ENCODE measurements at regions not wholly inside any gene's neighbourhood (a gene's known extent, or its start where the extent isn't known, plus 50 kb on each side); places are given as distances from the start of the nearest gene placed in this dataset.
"Not testable (repeated sequence)": the region's sequence is repeated elsewhere in the genome, so short reads cannot be mapped to it uniquely, and the experiment has no call there.

- FAIRE-seq = no peak
- Histone ChIP-seq H3K27ac (ENCODE audit: low read depth in 2 of 2, low read length in 2 of 2) (no peak overlapping the region), H3K4me1 (ENCODE audit: control insufficient read depth in 2 of 3, insufficient read depth in 2 of 3, low read depth in 1 of 3, low read length in 3 of 3) (no peaks in the 10 kb centered on the region), H3K4me3 (ENCODE audit: low read length in 3 of 3) (no peak overlapping the region), H3K9ac (ENCODE audit: low read length in 3 of 3) (no peak overlapping the region), H3K9me3 (ENCODE audit: control insufficient read depth in 2 of 3, insufficient read depth in 1 of 3, low read length in 3 of 3) (no peaks in the 10 kb centered on the region), H3K27me3 (ENCODE audit: control insufficient read depth, insufficient read depth, low read length) (no peaks in the 10 kb centered on the region), H3K36me3 (ENCODE audit: control insufficient read depth in 2 of 3, insufficient read depth in 3 of 3, low read length in 3 of 3) (no peaks in the 10 kb centered on the region)
- DNase-seq = no peak
- no peak for TF ChIP-seq CTCF (IDR thresholded peaks at IDR 0.05; ENCODE audit: borderline replicate concordance, extremely low read depth, insufficient read depth)
- intact Hi-C loops (cut with DNase I) = no loop called here
Observed at GRCh38 chr9:106102821-106103220, 408.5 kb downstream of the TMEM38B start.

GRCh38 chr9:106104887-106105286, 410.5 kb downstream of the TMEM38B start:
- Histone ChIP-seq H3K36me3 (ENCODE audit: control insufficient read depth in 2 of 3, insufficient read depth in 3 of 3, low read length in 3 of 3) (no peaks in the 10 kb centered on the region), H3K9me3 (ENCODE audit: control insufficient read depth in 2 of 3, insufficient read depth in 1 of 3, low read length in 3 of 3) (no peaks in the 10 kb centered on the region), H3K9ac (ENCODE audit: low read length in 3 of 3) (no peak overlapping the region), H3K27ac (ENCODE audit: low read depth in 2 of 2, low read length in 2 of 2) (no peak overlapping the region), H3K4me1 (ENCODE audit: control insufficient read depth in 2 of 3, insufficient read depth in 2 of 3, low read depth in 1 of 3, low read length in 3 of 3) (no peaks in the 10 kb centered on the region), H3K27me3 (ENCODE audit: control insufficient read depth, insufficient read depth, low read length) (no peaks in the 10 kb centered on the region), H3K4me3 (ENCODE audit: low read length in 3 of 3) (no peak overlapping the region)
- FAIRE-seq (no peak), DNase-seq (peak in 1 of 5 donors; percentile 15)
- no peak for TF ChIP-seq CTCF (IDR thresholded peaks at IDR 0.05; ENCODE audit: borderline replicate concordance, extremely low read depth, insufficient read depth)
- intact Hi-C loops (cut with DNase I) = no loop called here

GRCh38 chr9:106106396-106106795, 412.1 kb downstream of the TMEM38B start:
- Histone ChIP-seq H3K36me3 (ENCODE audit: control insufficient read depth in 2 of 3, insufficient read depth in 3 of 3, low read length in 3 of 3) (no peaks in the 10 kb centered on the region), H3K9me3 (ENCODE audit: control insufficient read depth in 2 of 3, insufficient read depth in 1 of 3, low read length in 3 of 3) (no peaks in the 10 kb centered on the region), H3K9ac (ENCODE audit: low read length in 3 of 3) (no peak overlapping the region), H3K27ac (ENCODE audit: low read depth in 2 of 2, low read length in 2 of 2) (no peak overlapping the region), H3K27me3 (ENCODE audit: control insufficient read depth, insufficient read depth, low read length) (no peaks in the 10 kb centered on the region), H3K4me1 (ENCODE audit: control insufficient read depth in 2 of 3, insufficient read depth in 2 of 3, low read depth in 1 of 3, low read length in 3 of 3) (no peaks in the 10 kb centered on the region), H3K4me3 (ENCODE audit: low read length in 3 of 3) (no peak overlapping the region)
- TF ChIP-seq CTCF (IDR thresholded peaks at IDR 0.05; ENCODE audit: borderline replicate concordance, extremely low read depth, insufficient read depth) = no peak
- DNase-seq (no peak), FAIRE-seq (no peak)
- intact Hi-C loops (cut with DNase I) = no loop called here

GRCh38 chr9:106107716-106108115, 413.4 kb downstream of the TMEM38B start:
- no peak for FAIRE-seq
- no peak overlapping the region for H3K9ac ChIP-seq (ENCODE audit: low read length in 3 of 3)

GRCh38 chr9:106109706-106110105, 415.4 kb downstream of the TMEM38B start:
- not testable (repeated sequence) for FAIRE-seq

More at GRCh38 chr9:106107716-106108115, 413.4 kb downstream of the TMEM38B start:
- H3K4me1 ChIP-seq (ENCODE audit: control insufficient read depth in 2 of 3, insufficient read depth in 2 of 3, low read depth in 1 of 3, low read length in 3 of 3) = no peaks in the 10 kb centered on the region
- no peak for DNase-seq
- intact Hi-C loops (cut with DNase I) = no loop called here
- H3K36me3 ChIP-seq (ENCODE audit: control insufficient read depth in 2 of 3, insufficient read depth in 3 of 3, low read length in 3 of 3) = no peaks in the 10 kb centered on the region
- no peak for TF ChIP-seq CTCF (IDR thresholded peaks at IDR 0.05; ENCODE audit: borderline replicate concordance, extremely low read depth, insufficient read depth)
- H3K27ac ChIP-seq (ENCODE audit: low read depth in 2 of 2, low read length in 2 of 2) = no peak overlapping the region
- no peaks in the 10 kb centered on the region for H3K27me3 ChIP-seq (ENCODE audit: control insufficient read depth, insufficient read depth, low read length)
- H3K9me3 ChIP-seq (ENCODE audit: control insufficient read depth in 2 of 3, insufficient read depth in 1 of 3, low read length in 3 of 3) = no peaks in the 10 kb centered on the region
- no peak overlapping the region for H3K4me3 ChIP-seq (ENCODE audit: low read length in 3 of 3)

More at GRCh38 chr9:106109706-106110105, 415.4 kb downstream of the TMEM38B start:
- H3K9me3 ChIP-seq (ENCODE audit: control insufficient read depth in 2 of 3, insufficient read depth in 1 of 3, low read length in 3 of 3); H3K9ac ChIP-seq (ENCODE audit: low read length in 3 of 3); DNase-seq; intact Hi-C loops (cut with DNase I); H3K36me3 ChIP-seq (ENCODE audit: control insufficient read depth in 2 of 3, insufficient read depth in 3 of 3, low read length in 3 of 3); H3K27ac ChIP-seq (ENCODE audit: low read depth in 2 of 2, low read length in 2 of 2); H3K27me3 ChIP-seq (ENCODE audit: control insufficient read depth, insufficient read depth, low read length); H3K4me3 ChIP-seq (ENCODE audit: low read length in 3 of 3); H3K4me1 ChIP-seq (ENCODE audit: control insufficient read depth in 2 of 3, insufficient read depth in 2 of 3, low read depth in 1 of 3, low read length in 3 of 3): not testable (repeated sequence)

All from kidney (tissue), 13 donors.